Astrocyte (in vitro differentiated cells and primary cell): ENCODE measurements at regions not wholly inside any gene's neighbourhood (a gene's known extent, or its start where the extent isn't known, plus 50 kb on each side); places are given as distances from the start of the nearest gene placed in this dataset.

ENCODE experiments used
- CTCF ChIP-seq: IDR thresholded peaks from 2 replicates; pipeline ENCODE4 v1.5.1; 2011; ENCODE audit warnings: low read depth, mild to moderate bottlenecking, inconsistent platforms, low read length, moderate library complexity; ENCODE audit not compliant: insufficient read depth
- EZH2 ChIP-seq: IDR thresholded peaks from 2 replicates; pipeline ENCODE4 v1.6.1; 2012; ENCODE audit warnings: mild to moderate bottlenecking, low read length, inconsistent platforms; ENCODE audit not compliant: insufficient read depth

GRCh38 chr15:94644433-94644832, 413.1 kb downstream of the MCTP2 start:
- no peak for TF ChIP-seq CTCF
- TF ChIP-seq EZH2: no peak
